ENCODE measurements at regions not wholly inside any gene's neighbourhood (a gene's known extent, or its start where the extent isn't known, plus 50 kb on each side); places are given as distances from the start of the nearest gene placed in this dataset.

DNA sequence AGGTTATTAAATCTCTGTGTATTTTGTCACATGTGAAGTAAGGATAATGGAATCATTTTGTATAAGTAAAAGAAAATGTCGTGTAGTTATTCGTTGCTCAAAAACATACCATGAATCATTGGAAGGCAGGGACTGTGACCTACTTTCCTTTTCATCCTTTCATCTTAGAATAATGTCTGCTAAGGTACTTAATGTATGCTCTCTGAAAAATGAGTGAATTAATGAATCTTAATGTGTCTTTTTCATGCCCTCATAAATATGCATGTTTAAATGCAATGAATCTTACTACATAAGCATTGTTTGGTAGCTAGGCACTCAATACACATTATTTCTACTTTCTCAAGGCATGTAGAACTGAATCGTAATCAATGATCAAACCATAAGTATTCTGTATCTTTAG lies 343.9 kb downstream of the MAGEB5 start:
- TF ChIP-seq CHD2 (IDR thresholded peaks at IDR 0.05; ENCODE audit: low read length, partially characterized antibody) (no peak), POLR2A (IDR thresholded peaks at IDR 0.05; ENCODE audit: low read length) (no peak), CTCF (IDR thresholded peaks at IDR 0.05) (no peak), MYC (IDR thresholded peaks at IDR 0.05; ENCODE audit: borderline replicate concordance, low read length) (no peak), MAFK (IDR thresholded peaks at IDR 0.05; ENCODE audit: partially characterized antibody) (no peak), HDAC2 (IDR thresholded peaks at IDR 0.05) (no peak), MAZ (IDR thresholded peaks at IDR 0.05; ENCODE audit: borderline replicate concordance, low read depth, low read length) (no peak), PHF8 (IDR thresholded peaks at IDR 0.05; ENCODE audit: borderline replicate concordance, low read depth) (no peak), KDM5A (IDR thresholded peaks at IDR 0.05) (no peak), KDM1A (IDR thresholded peaks at IDR 0.05; ENCODE audit: low read depth) (no peak)
- TF ChIP-seq, protein P1, sequence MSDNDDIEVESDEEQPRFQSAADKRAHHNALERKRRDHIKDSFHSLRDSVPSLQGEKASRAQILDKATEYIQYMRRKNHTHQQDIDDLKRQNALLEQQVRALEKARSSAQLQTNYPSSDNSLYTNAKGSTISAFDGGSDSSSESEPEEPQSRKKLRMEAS (IDR thresholded peaks at IDR 0.05): no peak

Data from A549 (cell line).